Transverse colon (tissue), 4 donors: ENCODE measurements at regions not wholly inside any gene's neighbourhood (a gene's known extent, or its start where the extent isn't known, plus 50 kb on each side); places are given as distances from the start of the nearest gene placed in this dataset.

Experiments
- CTCF ChIP-seq, 5 experiments: fragments of 200-600 bp in 3 of 5; fragments of 450-650 bp in 2 of 5; sonication (generic) in 3 of 5; IDR thresholded peaks; 1 replicate in 2 of 5; 2 replicates in 3 of 5; pipeline ENCODE4 v1.5.1; 2016 to 2017; ENCODE audit warnings: antibody characterized with exemption in 5 of 5, inconsistent platforms in 3 of 5, mild to moderate bottlenecking in 2 of 5, moderate library complexity in 1 of 5
- POLR2AphosphoS5 ChIP-seq, 3 donors: sonication (generic); formaldehyde crosslinking; IDR thresholded peaks; one replicate each; pipeline ENCODE4 v1.6.1; 2016; ENCODE audit warnings: antibody characterized with exemption in 3 of 3

DNA sequence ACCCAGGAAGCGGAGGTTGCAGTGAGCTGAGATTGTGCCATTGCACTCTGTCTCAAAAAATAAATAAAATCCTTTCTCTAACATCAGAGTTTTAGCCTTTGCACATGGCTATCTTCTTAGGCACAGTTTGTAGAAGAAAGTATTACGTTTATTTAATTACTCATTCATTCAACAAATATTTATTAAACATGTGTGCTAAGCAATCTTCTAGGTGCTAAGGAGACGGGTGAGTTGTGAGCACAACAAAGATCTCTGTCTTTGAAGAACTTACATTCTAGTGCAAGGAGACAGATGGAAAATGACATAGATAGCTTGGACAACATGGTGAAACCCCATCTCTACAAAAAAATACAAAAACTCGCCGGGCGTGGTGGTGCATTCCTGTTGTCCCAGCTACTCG is 122.3 kb upstream of the MYO10 start:
- no peak for TF ChIP-seq POLR2AphosphoS5 (IDR thresholded peaks at IDR 0.05)
- no peak for TF ChIP-seq CTCF (IDR thresholded peaks at IDR 0.05)
